Stomach (tissue), 4 donors: ENCODE measurements at regions not wholly inside any gene's neighbourhood (a gene's known extent, or its start where the extent isn't known, plus 50 kb on each side); places are given as distances from the start of the nearest gene placed in this dataset.

Source experiments
- EP300 ChIP-seq: sonication (generic); formaldehyde crosslinking; IDR thresholded peaks from one replicate; pipeline ENCODE4 v1.6.1; 2017; ENCODE audit warnings: antibody characterized with exemption
- POLR2A ChIP-seq, 4 donors: fragments of 450-650 bp; IDR thresholded peaks; one replicate each; pipeline ENCODE4 v1.6.1; 2016; ENCODE audit warnings: antibody characterized with exemption in 4 of 4, control low read depth in 2 of 4, mild to moderate bottlenecking in 1 of 4, moderate library complexity in 1 of 4
- TF ChIP-seq, protein P1 (sequence below), 7 experiments: fragments of 450-650 bp in 4 of 7; fragments of 200-600 bp in 3 of 7; sonication (generic) in 3 of 7; IDR thresholded peaks; one replicate each; pipeline ENCODE4 v1.5.1; 2016 to 2019; ENCODE audit warnings: antibody characterized with exemption in 7 of 7, control low read depth in 2 of 7, mild to moderate bottlenecking in 1 of 7

DNA sequence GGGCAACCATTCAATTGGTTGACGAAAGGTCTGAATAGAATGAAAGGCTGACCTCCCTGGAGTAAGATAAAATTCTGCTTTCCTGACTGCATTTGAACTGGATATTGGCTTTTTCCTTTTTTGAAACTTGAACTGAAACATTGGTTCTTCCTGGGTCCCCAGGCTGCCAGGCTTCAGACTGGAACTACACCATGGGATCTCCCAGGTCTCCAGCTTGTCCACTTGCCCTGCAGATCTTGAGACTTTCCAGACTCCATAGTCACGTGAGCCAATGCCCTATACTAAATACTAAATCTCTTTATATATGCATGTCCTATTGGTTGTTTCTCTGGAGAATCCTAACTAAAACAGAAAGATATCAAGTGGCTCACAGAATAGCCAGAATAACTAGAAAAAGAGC is 118.7 kb upstream of the KRR1 start:
- no peak for TF ChIP-seq EP300
- TF ChIP-seq POLR2A (IDR thresholded peaks at IDR 0.05): no peak
- TF ChIP-seq, protein P1, sequence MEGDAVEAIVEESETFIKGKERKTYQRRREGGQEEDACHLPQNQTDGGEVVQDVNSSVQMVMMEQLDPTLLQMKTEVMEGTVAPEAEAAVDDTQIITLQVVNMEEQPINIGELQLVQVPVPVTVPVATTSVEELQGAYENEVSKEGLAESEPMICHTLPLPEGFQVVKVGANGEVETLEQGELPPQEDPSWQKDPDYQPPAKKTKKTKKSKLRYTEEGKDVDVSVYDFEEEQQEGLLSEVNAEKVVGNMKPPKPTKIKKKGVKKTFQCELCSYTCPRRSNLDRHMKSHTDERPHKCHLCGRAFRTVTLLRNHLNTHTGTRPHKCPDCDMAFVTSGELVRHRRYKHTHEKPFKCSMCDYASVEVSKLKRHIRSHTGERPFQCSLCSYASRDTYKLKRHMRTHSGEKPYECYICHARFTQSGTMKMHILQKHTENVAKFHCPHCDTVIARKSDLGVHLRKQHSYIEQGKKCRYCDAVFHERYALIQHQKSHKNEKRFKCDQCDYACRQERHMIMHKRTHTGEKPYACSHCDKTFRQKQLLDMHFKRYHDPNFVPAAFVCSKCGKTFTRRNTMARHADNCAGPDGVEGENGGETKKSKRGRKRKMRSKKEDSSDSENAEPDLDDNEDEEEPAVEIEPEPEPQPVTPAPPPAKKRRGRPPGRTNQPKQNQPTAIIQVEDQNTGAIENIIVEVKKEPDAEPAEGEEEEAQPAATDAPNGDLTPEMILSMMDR (IDR thresholded peaks at IDR 0.05): no peak
